ENCODE measurements at regions not wholly inside any gene's neighbourhood (a gene's known extent, or its start where the extent isn't known, plus 50 kb on each side); places are given as distances from the start of the nearest gene placed in this dataset.

DNA sequence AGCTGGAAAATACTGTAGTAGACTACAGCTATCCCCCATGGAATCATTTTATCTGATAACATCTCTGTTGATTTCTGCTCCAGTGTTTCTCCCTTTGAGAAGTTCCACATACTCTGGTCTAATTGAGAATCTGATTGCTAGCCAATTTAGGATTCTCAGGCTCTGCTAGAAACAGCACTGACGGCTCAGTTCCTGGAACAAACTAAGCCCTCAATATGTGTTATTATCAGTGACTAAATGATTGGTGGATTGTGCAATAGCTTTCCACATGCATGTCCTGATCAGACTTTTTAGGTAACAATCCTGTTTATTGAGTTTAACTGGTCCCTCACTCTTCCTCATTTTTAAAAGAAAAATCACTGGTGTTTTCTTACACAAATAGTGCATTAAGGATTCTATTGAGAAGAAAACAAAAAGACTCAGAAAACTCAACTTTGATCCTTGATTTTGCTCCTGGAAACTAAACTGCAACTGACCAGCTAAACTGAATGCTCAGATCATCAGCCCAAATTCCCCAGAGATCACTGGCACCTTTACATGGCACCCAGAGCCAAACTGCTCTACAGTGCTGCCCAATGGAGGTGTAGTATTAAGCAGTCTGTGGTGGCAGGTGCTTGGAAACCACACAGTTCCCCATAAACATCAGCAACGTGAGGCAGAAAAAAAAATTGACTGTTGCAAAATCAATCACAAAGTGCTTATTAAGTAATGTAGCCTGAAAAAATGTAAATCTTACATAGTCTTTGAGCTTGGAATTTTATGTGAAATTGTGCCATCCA is 423.7 kb downstream of the TOX3 start:
- ChIA-PET CTCF (ENCODE audit: unreplicated experiment) (no interaction called here), POLR2A (interaction anchor here (0.5 kb wide), 1 partner anchor 575 kb away, joined by 3 read pairs; no protein-coding TSS in a partner anchor)
- no peak overlapping the region for H3K27ac ChIP-seq (ENCODE audit: low read depth, low read length, poor library complexity, severe bottlenecking)
- no peaks in the 10 kb centered on the region for H3K9me2 ChIP-seq (ENCODE audit: insufficient read depth, low read length)
- H3K4me2 ChIP-seq (ENCODE audit: low read length): no peak overlapping the region
- no peak overlapping the region for H3K4me3 ChIP-seq (ENCODE audit: low read depth, low read length, poor library complexity, severe bottlenecking)
- H3K4me1 ChIP-seq (ENCODE audit: insufficient read depth, low read length, poor library complexity, severe bottlenecking): no peaks in the 10 kb centered on the region
- H2AFZ ChIP-seq (ENCODE audit: low read length): no peak overlapping the region
- H4K20me1 ChIP-seq (ENCODE audit: insufficient read depth, low read length): no peaks in the 10 kb centered on the region
- 0 out of 2 replicates have a peak, but pooled peaks cover 6% of the 10 kb centered on the region for H3K9me3 ChIP-seq (ENCODE audit: low read length)
- intact Hi-C loops (cut with micrococcal nuclease; ENCODE audit: unreplicated experiment): no loop called here
- DNase-seq (ENCODE audit: low spot score): no peak
- H3K36me3 ChIP-seq (ENCODE audit: insufficient read depth, low read length): no peaks in the 10 kb centered on the region
- BruUV-seq (replicated peaks): no TSS peak
- no peaks in the 10 kb centered on the region for H3K79me2 ChIP-seq (ENCODE audit: insufficient read depth, low read depth, low read length)
- TF ChIP-seq CTCF (conservative IDR thresholded peaks at IDR 0.05; ENCODE audit: low read length) (no peak), EZH2phosphoT487 (IDR thresholded peaks at IDR 0.05; ENCODE audit: borderline replicate concordance, low read depth, low read length) (no peak)

DNA sequence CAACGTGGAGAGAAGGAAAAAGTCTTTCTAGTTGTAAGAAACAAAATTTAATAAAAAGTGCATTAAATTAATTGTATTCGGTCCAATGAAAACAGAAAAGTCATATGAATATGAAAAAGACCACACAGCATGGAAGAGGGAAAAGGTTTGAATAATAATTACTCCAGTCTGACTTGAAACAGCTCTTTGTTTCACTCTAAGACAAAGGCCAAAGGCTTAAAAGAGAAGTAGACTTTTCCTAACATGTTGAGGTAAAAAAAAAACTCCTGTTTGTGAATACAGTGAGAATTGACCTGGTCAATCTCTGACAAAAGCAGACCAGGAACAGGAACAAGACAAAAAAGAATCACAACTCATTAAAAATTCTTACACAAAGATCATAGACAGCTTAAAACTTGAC is 429.8 kb downstream of the TOX3 start:
- POLR2A ChIA-PET: no interaction called here
- DNase-seq (ENCODE audit: low spot score): no peak
- Histone ChIP-seq H2AFZ (ENCODE audit: low read length) (no peak overlapping the region), H3K36me3 (ENCODE audit: insufficient read depth, low read length) (no peaks in the 10 kb centered on the region), H3K27ac (ENCODE audit: low read depth, low read length, poor library complexity, severe bottlenecking) (no peak overlapping the region), H4K20me1 (ENCODE audit: insufficient read depth, low read length) (no peaks in the 10 kb centered on the region), H3K4me1 (ENCODE audit: insufficient read depth, low read length, poor library complexity, severe bottlenecking) (no peaks in the 10 kb centered on the region), H3K9me3 (ENCODE audit: low read length) (0 out of 2 replicates have a peak, but pooled peaks cover 6% of the 10 kb centered on the region), H3K4me3 (ENCODE audit: low read depth, low read length, poor library complexity, severe bottlenecking) (no peak overlapping the region), H3K9me2 (ENCODE audit: insufficient read depth, low read length) (no peaks in the 10 kb centered on the region), H3K4me2 (ENCODE audit: low read length) (no peak overlapping the region), H3K79me2 (ENCODE audit: insufficient read depth, low read depth, low read length) (no peaks in the 10 kb centered on the region)
- TF ChIP-seq CTCF (conservative IDR thresholded peaks at IDR 0.05; ENCODE audit: low read length) (no peak), EZH2phosphoT487 (IDR thresholded peaks at IDR 0.05; ENCODE audit: borderline replicate concordance, low read depth, low read length) (no peak)
- CTCF ChIA-PET (ENCODE audit: unreplicated experiment): no interaction called here
- intact Hi-C loops (cut with micrococcal nuclease; ENCODE audit: unreplicated experiment): no loop called here
- no TSS peak for BruUV-seq (replicated peaks)

- intact Hi-C loops (cut with micrococcal nuclease; ENCODE audit: unreplicated experiment): no loop called here
- TF ChIP-seq CTCF (conservative IDR thresholded peaks at IDR 0.05; ENCODE audit: low read length) (no peak), EZH2phosphoT487 (IDR thresholded peaks at IDR 0.05; ENCODE audit: borderline replicate concordance, low read depth, low read length) (no peak)
- no TSS peak for BruUV-seq (replicated peaks)
- ChIA-PET POLR2A (interaction anchor here (0.7 kb wide), 1 partner anchor 23 kb away, joined by 3 read pairs; no protein-coding TSS in a partner anchor), CTCF (ENCODE audit: unreplicated experiment) (no interaction called here)
- Histone ChIP-seq H3K4me3 (ENCODE audit: low read depth, low read length, poor library complexity, severe bottlenecking) (no peak overlapping the region), H3K27ac (ENCODE audit: low read depth, low read length, poor library complexity, severe bottlenecking) (no peak overlapping the region), H3K4me2 (ENCODE audit: low read length) (no peak overlapping the region), H3K4me1 (ENCODE audit: insufficient read depth, low read length, poor library complexity, severe bottlenecking) (no peaks in the 10 kb centered on the region), H4K20me1 (ENCODE audit: insufficient read depth, low read length) (no peaks in the 10 kb centered on the region), H3K36me3 (ENCODE audit: insufficient read depth, low read length) (no peaks in the 10 kb centered on the region), H3K79me2 (ENCODE audit: insufficient read depth, low read depth, low read length) (no peaks in the 10 kb centered on the region), H3K9me3 (ENCODE audit: low read length) (no peaks in the 10 kb centered on the region), H3K9me2 (ENCODE audit: insufficient read depth, low read length) (no peaks in the 10 kb centered on the region), H2AFZ (ENCODE audit: low read length) (no peak overlapping the region)
- no peak for DNase-seq (ENCODE audit: low spot score)
Measured at GRCh38 chr16:52114379-52114778, 432.6 kb downstream of the TOX3 start.

Data from OCI-LY7 (cell line).